H1 (cell line): ENCODE measurements at regions not wholly inside any gene's neighbourhood (a gene's known extent, or its start where the extent isn't known, plus 50 kb on each side); places are given as distances from the start of the nearest gene placed in this dataset.

Experiments used
- CTCF ChIA-PET: fragments of 300-600 bp; sonication (Branson Sonifier 250); formaldehyde crosslinking; loops from one replicate; lab custom pipeline; 2021; ENCODE audit not compliant: partially characterized antibody; lab: Charles Lee
- POLR2A ChIA-PET: fragments of 300-600 bp; sonication (Branson Sonifier 250); formaldehyde crosslinking; loops from one replicate; lab custom pipeline; 2021; ENCODE audit warnings: inconsistent platforms; ENCODE audit not compliant: partially characterized antibody; lab: Charles Lee
- DNase-seq, 2 experiments: peaks; one replicate each; pipeline versions ENCODE4 v3.0.0 to v3.0.0-alpha.2; 2010 to 2022; ENCODE audit warnings: low spot score in 2 of 2, low read depth in 1 of 2, mixed read lengths in 1 of 2
- FAIRE-seq: peaks from 2 replicates; lab custom pipeline; 2011; peaks lifted over from hg19 to GRCh38; lab: Jason Lieb, UNC
- H2AFZ ChIP-seq: 2 replicates; pipeline ENCODE4 v1.8.1; 2012; ENCODE audit warnings: low read length, inconsistent platforms
- H2AK5ac ChIP-seq: 2 replicates; pipeline ENCODE4 v1.6.1; 2013; ENCODE audit warnings: low read depth, low read length
- H2BK120ac ChIP-seq: replicated peaks from 2 replicates; pipeline ENCODE3; 2013; ENCODE audit warnings: low read depth, low read length, inconsistent platforms
- H2BK12ac ChIP-seq: 2 replicates; pipeline ENCODE4 v1.6.1; 2013; ENCODE audit warnings: low read depth, low read length
- H2BK15ac ChIP-seq: 2 replicates; pipeline ENCODE4 v1.6.1; 2013; ENCODE audit warnings: low read length
- H2BK20ac ChIP-seq: 2 replicates; pipeline ENCODE4 v1.6.1; 2013; ENCODE audit warnings: low read length
- H2BK5ac ChIP-seq: 2 replicates; pipeline ENCODE4 v1.6.1; 2013; ENCODE audit warnings: low read depth, low read length
- H3K14ac ChIP-seq: 2 replicates; pipeline ENCODE4 v1.6.1; 2013; ENCODE audit warnings: inconsistent platforms; ENCODE audit not compliant: insufficient read length
- H3K18ac ChIP-seq: 2 replicates; pipeline ENCODE4 v1.6.1; 2013; ENCODE audit warnings: low read length; ENCODE audit errors: extremely low read depth
- H3K23ac ChIP-seq: 2 replicates; pipeline ENCODE4 v1.6.1; 2013; ENCODE audit warnings: inconsistent platforms; ENCODE audit not compliant: insufficient read length
- H3K23me2 ChIP-seq: 2 replicates; pipeline ENCODE4 v1.6.1; 2013; ENCODE audit warnings: low read depth, low read length
- H3K27ac ChIP-seq: 2 replicates; pipeline ENCODE4 v1.6.1; 2011; ENCODE audit warnings: low read depth, low read length, inconsistent platforms
- H3K27me3 ChIP-seq, 4 experiments: replicated peaks in 1 of 4; 1 replicate in 1 of 4; 2 replicates in 3 of 4; pipeline versions ENCODE4 v1.6.1 to v1.8.1; 2011 to 2013; ENCODE audit warnings: low read length in 3 of 4, mild to moderate bottlenecking in 3 of 4, inconsistent platforms in 2 of 4, mixed read lengths in 2 of 4, moderate library complexity in 1 of 4; ENCODE audit not compliant: control insufficient read depth in 3 of 4, insufficient read depth in 3 of 4; ENCODE audit errors: extremely low read depth in 1 of 4
- H3K36me3 ChIP-seq, 4 experiments: 2 replicates each; pipeline versions ENCODE4 v1.6.1 to v1.8.1; 2011 to 2013; ENCODE audit warnings: mild to moderate bottlenecking in 4 of 4, low read length in 3 of 4, moderate library complexity in 2 of 4, control low read depth in 1 of 4, inconsistent platforms in 1 of 4; ENCODE audit not compliant: insufficient read depth in 4 of 4, control insufficient read depth in 2 of 4
- H3K4ac ChIP-seq: replicated peaks from 2 replicates; pipeline ENCODE3; 2013; ENCODE audit warnings: low read length, low read depth, mixed read lengths, inconsistent platforms; ENCODE audit not compliant: insufficient read length
- H3K4me1 ChIP-seq, 4 experiments: replicated peaks in 1 of 4; 1 replicate in 1 of 4; 2 replicates in 3 of 4; pipeline versions ENCODE4 v1.6.1 to v1.8.1; 2011 to 2013; ENCODE audit warnings: low read length in 3 of 4, inconsistent platforms in 2 of 4, mixed read lengths in 1 of 4; ENCODE audit not compliant: insufficient read depth in 4 of 4, control insufficient read depth in 3 of 4
- H3K4me2 ChIP-seq, 2 experiments: 2 replicates each; pipeline versions ENCODE4 v1.6.1 to v1.8.1; 2011 to 2013; ENCODE audit warnings: low read depth in 2 of 2, low read length in 2 of 2, control low read depth in 1 of 2, inconsistent platforms in 1 of 2, mild to moderate bottlenecking in 1 of 2; ENCODE audit not compliant: insufficient read depth in 1 of 2
- H3K4me3 ChIP-seq, 4 experiments: fragments of 200-600, 300-600 bp in 1 of 4; sonication (generic), shearing (Covaris generic), sonication (Bioruptor Twin) in 1 of 4; 2 replicates each; pipeline versions ENCODE4 v1.5.1 to v1.8.1; 2011 to 2016; ENCODE audit warnings: low read length in 4 of 4, low read depth in 3 of 4, control low read depth in 2 of 4, inconsistent platforms in 2 of 4, mild to moderate bottlenecking in 2 of 4, mixed read lengths in 1 of 4, moderate library complexity in 1 of 4; ENCODE audit not compliant: insufficient read depth in 2 of 4; ENCODE audit errors: extremely low read depth in 1 of 4
- H3K56ac ChIP-seq: replicated peaks from 2 replicates; pipeline ENCODE3; 2013; ENCODE audit warnings: low read depth, mild to moderate bottlenecking, mixed read lengths, low read length, inconsistent platforms; ENCODE audit not compliant: insufficient read length
- H3K79me1 ChIP-seq: 2 replicates; pipeline ENCODE4 v1.6.1; 2013; ENCODE audit warnings: low read depth, low read length, control low read depth
- H3K79me2 ChIP-seq, 2 experiments: 2 replicates each; pipeline versions ENCODE4 v1.6.1 to v1.8.1; 2012 to 2013; ENCODE audit warnings: low read length in 2 of 2, mild to moderate bottlenecking in 2 of 2, inconsistent platforms in 1 of 2; ENCODE audit not compliant: insufficient read depth in 2 of 2, control insufficient read depth in 1 of 2
- H3K9ac ChIP-seq, 4 experiments: replicated peaks in 1 of 4; 1 replicate in 1 of 4; 2 replicates in 3 of 4; pipeline versions ENCODE4 v1.6.1 to v1.8.1; 2011 to 2013; ENCODE audit warnings: low read depth in 3 of 4, low read length in 3 of 4, control low read depth in 2 of 4, mild to moderate bottlenecking in 2 of 4, moderate library complexity in 2 of 4, inconsistent platforms in 1 of 4; ENCODE audit errors: extremely low read depth in 1 of 4
- H3K9me3 ChIP-seq, 2 experiments: 2 replicates each; pipeline versions ENCODE4 v1.6.1 to v1.8.1; 2012 to 2013; ENCODE audit warnings: mild to moderate bottlenecking in 2 of 2, moderate library complexity in 2 of 2, control low read depth in 1 of 2, inconsistent platforms in 1 of 2, low read depth in 1 of 2, low read length in 1 of 2, mixed read lengths in 1 of 2; ENCODE audit not compliant: insufficient read depth in 2 of 2
- H4K20me1 ChIP-seq, 2 experiments: replicated peaks in 1 of 2; 2 replicates each; pipeline versions ENCODE3 to v1.8.1; 2011 to 2013; ENCODE audit warnings: inconsistent platforms in 2 of 2, low read length in 2 of 2, mild to moderate bottlenecking in 1 of 2; ENCODE audit not compliant: insufficient read depth in 2 of 2, control insufficient read depth in 1 of 2
- H4K5ac ChIP-seq: 2 replicates; pipeline ENCODE4 v1.6.1; 2013; ENCODE audit warnings: low read length, low read depth, mixed read lengths, inconsistent platforms; ENCODE audit not compliant: insufficient read length
- H4K8ac ChIP-seq: 2 replicates; pipeline ENCODE4 v1.8.0; 2013; ENCODE audit warnings: mild to moderate bottlenecking, moderate library complexity, low read length, inconsistent platforms; ENCODE audit not compliant: insufficient read depth; ENCODE audit errors: extremely low read depth
- H4K91ac ChIP-seq: replicated peaks from 2 replicates; pipeline ENCODE3; 2013; ENCODE audit warnings: low read length, mixed read lengths, inconsistent platforms; ENCODE audit not compliant: insufficient read length
- ASH2L ChIP-seq: fragments of 200-600, 300-600 bp; sonication (generic); IDR thresholded peaks from one replicate; pipeline ENCODE4 v1.7.1; 2017; ENCODE audit warnings: low read length
- ATF3 ChIP-seq: IDR thresholded peaks from 2 replicates; pipeline ENCODE4 v1.6.1; 2011; ENCODE audit warnings: low read depth, mild to moderate bottlenecking, low read length; ENCODE audit not compliant: insufficient read depth
- BACH1 ChIP-seq: IDR thresholded peaks from 2 replicates; pipeline ENCODE4 v1.6.1; 2012; ENCODE audit warnings: low read length, improper control_type of control experiment
- BRCA1 ChIP-seq: IDR thresholded peaks from 2 replicates; pipeline ENCODE4 v1.6.1; 2012; ENCODE audit warnings: low read depth, low read length, improper control_type of control experiment
- CBX8 ChIP-seq: fragments of 300-800, 300-1000 bp; sonication (generic); IDR thresholded peaks from 2 replicates; pipeline ENCODE4 v1.7.1; 2016; ENCODE audit warnings: low read depth, low read length, borderline replicate concordance
- CREB1 ChIP-seq: IDR thresholded peaks from 2 replicates; pipeline ENCODE4 v1.6.1; 2012; ENCODE audit warnings: inconsistent platforms
- E2F6 ChIP-seq: IDR thresholded peaks from 2 replicates; pipeline ENCODE4 v1.6.1; 2012; ENCODE audit warnings: inconsistent platforms
- TBP ChIP-seq: IDR thresholded peaks from 2 replicates; pipeline ENCODE4 v1.6.1; 2011; ENCODE audit warnings: low read depth, low read length, improper control_type of control experiment
- WGBS, 2 experiments: shearing (Covaris generic) in 1 of 2; methylation state at CpG; one replicate each; pipeline versions ENCODE4 v1.1.6 to v1.1.7; 2013 to 2015; ENCODE audit warnings: low lambda C conversion rate in 2 of 2, mixed read lengths in 2 of 2, inconsistent platforms in 1 of 2, low coverage in 1 of 2, missing lambda C conversion rate in 1 of 2; ENCODE audit not compliant: insufficient replicate concordance in 2 of 2, insufficient coverage in 1 of 2, insufficient read length in 1 of 2; ENCODE audit errors: extremely low coverage in 1 of 2, missing lambda C conversion rate in 1 of 2; 5-methylcytosine and 5-hydroxymethylcytosine counted together

GRCh38 chr5:174818430-174818829 lies 94.0 kb downstream of the MSX2 start:
- FAIRE-seq: no peak

More at GRCh38 chr5:174818430-174818829, 94.0 kb downstream of the MSX2 start:
- H4K5ac ChIP-seq: no peak overlapping the region
- DNase-seq: no peak
- TF ChIP-seq CBX8 (no peak), TBP (no peak), CREB1 (no peak), ASH2L (no peak), BACH1 (no peak), BRCA1 (no peak), ATF3 (no peak), E2F6 (no peak)
- no peak overlapping the region for H2AK5ac ChIP-seq
- no peaks in the 10 kb centered on the region for H3K79me1 ChIP-seq
- H3K36me3 ChIP-seq: no peaks in the 10 kb centered on the region
- H3K79me2 ChIP-seq: no peaks in the 10 kb centered on the region
- H2BK20ac ChIP-seq: no peak overlapping the region
- no peaks in the 10 kb centered on the region for H4K20me1 ChIP-seq
- no peaks in the 10 kb centered on the region for H3K9me3 ChIP-seq
- no peak overlapping the region for H2BK12ac ChIP-seq
- H3K18ac ChIP-seq: no peak overlapping the region
- no peak overlapping the region for H3K4me3 ChIP-seq
- no peak overlapping the region for H2BK5ac ChIP-seq
- ChIA-PET POLR2A (no interaction called here), CTCF (interaction anchor here (0.6 to 1.7 kb wide), 6 partner anchors 8 to 647 kb away, joined by 3 to 9 read pairs (median 3); no protein-coding TSS in a partner anchor)
- H3K4me1 ChIP-seq: no peaks in the 10 kb centered on the region
- H3K14ac ChIP-seq: no peak overlapping the region
- no peak overlapping the region for H2AFZ ChIP-seq
- no peak overlapping the region for H4K91ac ChIP-seq
- H3K23ac ChIP-seq: no peak overlapping the region
- H3K27ac ChIP-seq: no peak overlapping the region
- WGBS, 2 experiments: 85% methylated on average over 2 of the region's 2 CpGs; no CpG with 5 or more reads in 1 of the 2 experiments
- no peak overlapping the region for H3K56ac ChIP-seq
- no peak overlapping the region for H3K9ac ChIP-seq
- H3K4ac ChIP-seq: no peak overlapping the region
- 0 out of 2 replicates have a peak, but pooled peaks cover 2% of the 10 kb centered on the region for H3K23me2 ChIP-seq
- no peak overlapping the region for H4K8ac ChIP-seq
- H3K4me2 ChIP-seq: no peak overlapping the region
- no peaks in the 10 kb centered on the region for H3K27me3 ChIP-seq
- H2BK15ac ChIP-seq: no peak overlapping the region
- no peak overlapping the region for H2BK120ac ChIP-seq
